ENCODE measurements at regions not wholly inside any gene's neighbourhood (a gene's known extent, or its start where the extent isn't known, plus 50 kb on each side); places are given as distances from the start of the nearest gene placed in this dataset.

GRCh38 chr5:102077920-102078319, 218.2 kb downstream of the SLCO4C1 start:
- H3K9me3 ChIP-seq (ENCODE audit: low read length) = no peaks in the 10 kb centered on the region
- no peaks in the 10 kb centered on the region for H3F3A ChIP-seq (ENCODE audit: insufficient read depth, low read length)
- H3K9ac ChIP-seq (ENCODE audit: low read length) = no peak overlapping the region
- H3K4me2 ChIP-seq (ENCODE audit: low read length) = no peak overlapping the region
- no peaks in the 10 kb centered on the region for H4K20me1 ChIP-seq (ENCODE audit: insufficient read depth, low read length)
- H3K9me2 ChIP-seq (ENCODE audit: low read depth, low read length) = no peaks in the 10 kb centered on the region
- no peaks in the 10 kb centered on the region for H3K27me3 ChIP-seq (ENCODE audit: insufficient read depth, low read length)
- TF ChIP-seq EZH2 (IDR thresholded peaks at IDR 0.05; ENCODE audit: borderline replicate concordance, low read length) = no peak
- TF ChIP-seq, protein P1, sequence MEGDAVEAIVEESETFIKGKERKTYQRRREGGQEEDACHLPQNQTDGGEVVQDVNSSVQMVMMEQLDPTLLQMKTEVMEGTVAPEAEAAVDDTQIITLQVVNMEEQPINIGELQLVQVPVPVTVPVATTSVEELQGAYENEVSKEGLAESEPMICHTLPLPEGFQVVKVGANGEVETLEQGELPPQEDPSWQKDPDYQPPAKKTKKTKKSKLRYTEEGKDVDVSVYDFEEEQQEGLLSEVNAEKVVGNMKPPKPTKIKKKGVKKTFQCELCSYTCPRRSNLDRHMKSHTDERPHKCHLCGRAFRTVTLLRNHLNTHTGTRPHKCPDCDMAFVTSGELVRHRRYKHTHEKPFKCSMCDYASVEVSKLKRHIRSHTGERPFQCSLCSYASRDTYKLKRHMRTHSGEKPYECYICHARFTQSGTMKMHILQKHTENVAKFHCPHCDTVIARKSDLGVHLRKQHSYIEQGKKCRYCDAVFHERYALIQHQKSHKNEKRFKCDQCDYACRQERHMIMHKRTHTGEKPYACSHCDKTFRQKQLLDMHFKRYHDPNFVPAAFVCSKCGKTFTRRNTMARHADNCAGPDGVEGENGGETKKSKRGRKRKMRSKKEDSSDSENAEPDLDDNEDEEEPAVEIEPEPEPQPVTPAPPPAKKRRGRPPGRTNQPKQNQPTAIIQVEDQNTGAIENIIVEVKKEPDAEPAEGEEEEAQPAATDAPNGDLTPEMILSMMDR (IDR thresholded peaks at IDR 0.05; ENCODE audit: low read length) = no peak
- no peaks in the 10 kb centered on the region for H3K79me2 ChIP-seq (ENCODE audit: insufficient read depth, low read length)
- H3K4me1 ChIP-seq (ENCODE audit: insufficient read depth, low read length, severe bottlenecking) = no peaks in the 10 kb centered on the region
- H3K4me3 ChIP-seq (ENCODE audit: low read depth, low read length, poor library complexity, severe bottlenecking) = no peak overlapping the region
- H3K36me3 ChIP-seq (ENCODE audit: insufficient read depth, low read length) = no peaks in the 10 kb centered on the region
- no peak overlapping the region for H2AFZ ChIP-seq (ENCODE audit: low read length)
- H3K27ac ChIP-seq (ENCODE audit: low read depth, low read length, poor library complexity, severe bottlenecking) = no peak overlapping the region

DNA sequence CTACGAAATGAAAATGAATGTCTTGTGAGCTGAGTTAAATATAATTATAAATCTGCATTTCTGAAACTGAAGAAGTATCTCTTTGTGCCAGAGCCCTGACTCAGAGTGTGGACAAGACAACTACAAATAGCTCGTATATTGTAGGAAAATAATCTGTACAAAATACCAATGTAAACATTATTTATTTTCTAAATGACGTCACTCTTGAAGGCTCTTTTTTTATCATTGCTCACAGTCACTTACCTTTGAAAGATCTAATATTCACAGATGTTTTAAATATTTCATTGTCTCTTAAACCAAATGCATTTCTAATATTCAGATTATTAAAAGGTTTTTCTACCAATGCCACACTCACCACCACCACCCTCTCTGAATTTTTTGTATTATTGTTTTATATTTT, 226.1 kb downstream of the SLCO4C1 start:
- H3K79me2 ChIP-seq (ENCODE audit: insufficient read depth, low read length) = no peaks in the 10 kb centered on the region
- no peaks in the 10 kb centered on the region for H3K9me3 ChIP-seq (ENCODE audit: low read length)
- H3K27me3 ChIP-seq (ENCODE audit: insufficient read depth, low read length) = no peaks in the 10 kb centered on the region
- no peak overlapping the region for H3K9ac ChIP-seq (ENCODE audit: low read length)
- H3F3A ChIP-seq (ENCODE audit: insufficient read depth, low read length) = no peaks in the 10 kb centered on the region
- no peaks in the 10 kb centered on the region for H4K20me1 ChIP-seq (ENCODE audit: insufficient read depth, low read length)
- no peak overlapping the region for H3K4me3 ChIP-seq (ENCODE audit: low read depth, low read length, poor library complexity, severe bottlenecking)
- H3K9me2 ChIP-seq (ENCODE audit: low read depth, low read length) = no peaks in the 10 kb centered on the region
- H3K4me1 ChIP-seq (ENCODE audit: insufficient read depth, low read length, severe bottlenecking) = no peaks in the 10 kb centered on the region
- H3K27ac ChIP-seq (ENCODE audit: low read depth, low read length, poor library complexity, severe bottlenecking) = no peak overlapping the region
- no peak for TF ChIP-seq EZH2 (IDR thresholded peaks at IDR 0.05; ENCODE audit: borderline replicate concordance, low read length)
- TF ChIP-seq, protein P1 (IDR thresholded peaks at IDR 0.05; ENCODE audit: low read length) = no peak
- no peak overlapping the region for H3K4me2 ChIP-seq (ENCODE audit: low read length)
- H3K36me3 ChIP-seq (ENCODE audit: insufficient read depth, low read length) = no peaks in the 10 kb centered on the region
- no peak overlapping the region for H2AFZ ChIP-seq (ENCODE audit: low read length)

DNA sequence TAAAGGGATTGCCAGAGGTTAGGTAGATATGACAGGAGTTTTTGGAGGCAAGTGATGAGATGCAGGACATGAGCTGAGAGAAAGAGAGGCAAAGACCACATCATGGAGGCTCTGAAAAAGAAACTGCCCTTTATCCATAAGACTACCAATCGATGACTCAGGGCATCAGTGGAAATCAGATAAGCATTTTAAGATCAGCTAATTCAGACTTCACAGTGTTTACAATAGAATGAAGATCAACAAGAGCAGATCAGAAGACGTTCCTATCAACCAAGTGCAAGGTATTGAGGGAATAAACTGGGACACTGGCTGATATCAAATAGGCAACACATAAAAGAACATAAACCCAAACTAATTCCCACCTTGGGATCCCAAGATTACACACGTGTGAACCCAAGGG, 227.2 kb downstream of the SLCO4C1 start:
- Histone ChIP-seq H3K36me3 (ENCODE audit: insufficient read depth, low read length) (no peaks in the 10 kb centered on the region), H3K27me3 (ENCODE audit: insufficient read depth, low read length) (no peaks in the 10 kb centered on the region), H3K9me2 (ENCODE audit: low read depth, low read length) (no peaks in the 10 kb centered on the region), H3K27ac (ENCODE audit: low read depth, low read length, poor library complexity, severe bottlenecking) (no peak overlapping the region), H3K79me2 (ENCODE audit: insufficient read depth, low read length) (no peaks in the 10 kb centered on the region), H4K20me1 (ENCODE audit: insufficient read depth, low read length) (no peaks in the 10 kb centered on the region), H2AFZ (ENCODE audit: low read length) (no peak overlapping the region), H3K4me1 (ENCODE audit: insufficient read depth, low read length, severe bottlenecking) (no peaks in the 10 kb centered on the region), H3K9me3 (ENCODE audit: low read length) (no peaks in the 10 kb centered on the region), H3K4me3 (ENCODE audit: low read depth, low read length, poor library complexity, severe bottlenecking) (no peak overlapping the region), H3F3A (ENCODE audit: insufficient read depth, low read length) (no peaks in the 10 kb centered on the region), H3K4me2 (ENCODE audit: low read length) (no peak overlapping the region), H3K9ac (ENCODE audit: low read length) (no peak overlapping the region)
- no peak for TF ChIP-seq EZH2 (IDR thresholded peaks at IDR 0.05; ENCODE audit: borderline replicate concordance, low read length)

- Histone ChIP-seq H3K9me2 (ENCODE audit: low read depth, low read length) (no peaks in the 10 kb centered on the region), H3F3A (ENCODE audit: insufficient read depth, low read length) (no peaks in the 10 kb centered on the region), H3K9ac (ENCODE audit: low read length) (no peak overlapping the region), H3K4me1 (ENCODE audit: insufficient read depth, low read length, severe bottlenecking) (no peaks in the 10 kb centered on the region), H3K9me3 (ENCODE audit: low read length) (no peaks in the 10 kb centered on the region), H4K20me1 (ENCODE audit: insufficient read depth, low read length) (no peaks in the 10 kb centered on the region), H3K36me3 (ENCODE audit: insufficient read depth, low read length) (no peaks in the 10 kb centered on the region), H3K4me2 (ENCODE audit: low read length) (no peak overlapping the region), H3K79me2 (ENCODE audit: insufficient read depth, low read length) (no peaks in the 10 kb centered on the region), H3K27ac (ENCODE audit: low read depth, low read length, poor library complexity, severe bottlenecking) (no peak overlapping the region), H3K27me3 (ENCODE audit: insufficient read depth, low read length) (no peaks in the 10 kb centered on the region), H2AFZ (ENCODE audit: low read length) (no peak overlapping the region), H3K4me3 (ENCODE audit: low read depth, low read length, poor library complexity, severe bottlenecking) (no peak overlapping the region)
- no peak for TF ChIP-seq EZH2 (IDR thresholded peaks at IDR 0.05; ENCODE audit: borderline replicate concordance, low read length)
- TF ChIP-seq, protein P1 (IDR thresholded peaks at IDR 0.05; ENCODE audit: low read length) = no peak
Observed at GRCh38 chr5:102049517-102049916, 246.6 kb downstream of the SLCO4C1 start.
